A549 (cell line): ENCODE measurements at regions not wholly inside any gene's neighbourhood (a gene's known extent, or its start where the extent isn't known, plus 50 kb on each side); places are given as distances from the start of the nearest gene placed in this dataset.

Experiments
- ATAC-seq, 2 experiments: fragments of 200-7000 bp in 1 of 2; fragments of >200 bp in 1 of 2; cut with Nextera tagmentation in 1 of 2; cut with Tn5 transposase in 1 of 2; 3 replicates each; pipeline versions ENCODE4 v1.8.0 to v1.9.1; 2018 to 2020; ENCODE audit warnings: mild to moderate bottlenecking in 1 of 2, moderate library complexity in 1 of 2
- CTCF ChIA-PET: fragments of 300-600 bp; sonication (Branson Sonifier 250); formaldehyde crosslinking; extraction: SDS; loops from one replicate; lab custom pipeline; 2021; ENCODE audit warnings: antibody characterized with exemption, inconsistent platforms; lab: Yijun Ruan, JAX
- POLR2A ChIA-PET: fragments of 350-600 bp; formaldehyde crosslinking; extraction: SDS; loops from one replicate; lab custom pipeline; 2021; ENCODE audit warnings: antibody characterized with exemption, inconsistent platforms; lab: Yijun Ruan, JAX
- DNase-seq, 2 experiments: peaks; one replicate each; pipeline versions ENCODE4 v3.0.0 to v3.0.0-alpha.2; 2011 to 2016; ENCODE audit warnings: low read depth in 1 of 2, low spot score in 1 of 2
- FAIRE-seq: peaks from 2 replicates; lab custom pipeline; 2011; peaks lifted over from hg19 to GRCh38; lab: Jason Lieb, UNC
- H3K27ac ChIP-seq, 2 experiments: fragments of >200 bp; sonication (Bioruptor Twin); formaldehyde crosslinking; 3 replicates each; pipeline ENCODE4 v1.5.1; 2016 to 2017
- H3K4me1 ChIP-seq: fragments of >200 bp; sonication (Bioruptor Twin); formaldehyde crosslinking; 3 replicates; pipeline ENCODE4 v1.6.1; 2016
- H3K4me2 ChIP-seq: fragments of >200 bp; sonication (Bioruptor Twin); formaldehyde crosslinking; 3 replicates; pipeline ENCODE4 v1.6.1; 2016
- H3K4me3 ChIP-seq: fragments of >200 bp; sonication (Bioruptor Twin); formaldehyde crosslinking; 3 replicates; pipeline ENCODE4 v1.5.1; 2016
- H3K9me3 ChIP-seq: fragments of >200 bp; sonication (Bioruptor Twin); formaldehyde crosslinking; 3 replicates; pipeline ENCODE4 v1.6.1; 2016
- CBX8 ChIP-seq: fragments of 200-600 bp; sonication (generic); IDR thresholded peaks from 2 replicates; pipeline ENCODE4 v1.6.1; 2016
- CEBPB ChIP-seq, 2 experiments: fragments of >200 bp in 1 of 2; sonication (Bioruptor Twin) in 1 of 2; formaldehyde crosslinking in 1 of 2; IDR thresholded peaks; 2 replicates each; pipeline ENCODE4 v1.6.1; 2012 to 2016
- EHF ChIP-seq: fragments of 250-450 bp; sonication (Bioruptor Pico); IDR thresholded peaks from 2 replicates; pipeline ENCODE4 v1.5.0; 2020; ENCODE audit warnings: mild to moderate bottlenecking
- HEYL ChIP-seq: fragments of 250-450 bp; sonication (Bioruptor Pico); IDR thresholded peaks from 2 replicates; pipeline ENCODE4 v1.8.0; 2021; ENCODE audit warnings: mild to moderate bottlenecking, moderate library complexity
- HOXA7 ChIP-seq: fragments of 250-450 bp; sonication (Bioruptor Pico); IDR thresholded peaks from 2 replicates; pipeline ENCODE4 v1.5.0; 2020; ENCODE audit warnings: mild to moderate bottlenecking, moderate library complexity
- HOXB13 ChIP-seq: fragments of 250-450 bp; sonication (Bioruptor Pico); IDR thresholded peaks from 2 replicates; pipeline ENCODE4 v1.5.0; 2020; ENCODE audit warnings: low read depth, mild to moderate bottlenecking, moderate library complexity
- HOXB5 ChIP-seq: fragments of 250-450 bp; sonication (Bioruptor Pico); IDR thresholded peaks from 2 replicates; pipeline ENCODE4 v1.5.0; 2020; ENCODE audit warnings: mild to moderate bottlenecking, moderate library complexity
- MAFK ChIP-seq: fragments of 450-650 bp; IDR thresholded peaks from 2 replicates; pipeline ENCODE4 v1.6.1; 2014; ENCODE audit not compliant: partially characterized antibody
- MYC ChIP-seq: IDR thresholded peaks from 2 replicates; pipeline ENCODE4 v1.6.1; 2012; ENCODE audit warnings: mild to moderate bottlenecking, inconsistent platforms, low read length, improper control_type of control experiment, borderline replicate concordance
- NFE2L2 ChIP-seq: fragments of 150-350 bp; conservative IDR thresholded peaks from 2 replicates; pipeline ENCODE4 v1.6.1; 2014; ENCODE audit warnings: low read length
- POLR2A ChIP-seq: IDR thresholded peaks from 2 replicates; pipeline ENCODE4 v1.6.1; 2012; ENCODE audit warnings: mild to moderate bottlenecking, low read length
- RCOR1 ChIP-seq: fragments of 150-350 bp; IDR thresholded peaks from 2 replicates; pipeline ENCODE4 v1.6.1; 2014; ENCODE audit warnings: antibody characterized with exemption, low read length, low read depth
- RNF2 ChIP-seq: fragments of 200-600 bp; sonication (generic); IDR thresholded peaks from 2 replicates; pipeline ENCODE4 v1.6.1; 2016; ENCODE audit warnings: low read depth, mild to moderate bottlenecking, antibody characterized with exemption, moderate library complexity, borderline replicate concordance
- TFCP2L1 ChIP-seq: fragments of 250-450 bp; sonication (Bioruptor Pico); IDR thresholded peaks from 2 replicates; pipeline ENCODE4 v1.5.0; 2021; ENCODE audit warnings: mild to moderate bottlenecking
- ZNF302 ChIP-seq: fragments of 250-450 bp; sonication (Bioruptor Pico); IDR thresholded peaks from 2 replicates; pipeline ENCODE4 v1.9.0; 2021; ENCODE audit warnings: inconsistent platforms, mild to moderate bottlenecking, moderate library complexity
- WGBS: methylation state at CpG from one replicate; pipeline ENCODE4 v1.1.6; 2017; ENCODE audit errors: missing lambda C conversion rate; 5-methylcytosine and 5-hydroxymethylcytosine counted together
- TF ChIP-seq, protein P1 (sequence below): IDR thresholded peaks from 2 replicates; pipeline ENCODE4 v1.6.1; 2012
- TF ChIP-seq, protein P2 (sequence below): fragments of 250-450 bp; sonication (Bioruptor Pico); IDR thresholded peaks from 2 replicates; pipeline ENCODE4 v1.5.0; 2021; ENCODE audit warnings: mild to moderate bottlenecking, moderate library complexity, borderline replicate concordance
- TF ChIP-seq, protein P3 (sequence below): fragments of >200 bp; sonication (Bioruptor Twin); formaldehyde crosslinking; IDR thresholded peaks from 3 replicates; pipeline ENCODE4 v1.6.1; 2016
- TF ChIP-seq, protein P4 (sequence below): fragments of 450-650 bp; IDR thresholded peaks from 2 replicates; pipeline ENCODE4 v1.6.1; 2014; ENCODE audit warnings: antibody characterized with exemption
- TF ChIP-seq, protein P5 (sequence below): fragments of 150-350 bp; IDR thresholded peaks from 2 replicates; pipeline ENCODE4 v1.6.1; 2014; ENCODE audit warnings: low read depth, mild to moderate bottlenecking, low read length

DNA sequence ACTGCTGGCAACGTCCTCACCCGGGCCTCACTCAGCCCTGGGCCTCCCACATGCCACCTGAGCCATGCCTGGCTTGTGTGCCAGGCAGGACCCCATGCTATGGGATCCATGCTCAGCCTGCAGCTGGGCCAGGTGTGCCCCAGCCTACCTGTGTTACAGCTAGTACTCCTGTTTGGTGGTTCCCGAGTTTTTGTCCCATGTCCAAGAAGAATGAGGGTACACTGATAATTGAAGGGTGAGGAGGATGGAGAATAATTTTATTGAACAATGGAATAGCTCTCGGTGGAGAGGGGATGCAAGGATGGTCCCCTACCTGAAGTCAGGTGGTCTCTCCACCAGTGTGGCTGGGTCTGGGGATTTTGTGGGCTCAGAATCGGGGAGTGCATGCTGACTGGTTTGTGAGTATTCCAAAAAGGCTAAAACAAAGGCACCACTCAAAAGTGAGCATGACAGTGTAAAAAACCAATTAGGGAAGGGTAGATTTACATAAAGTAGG is 137.9 kb downstream of the TNFSF18 start:
- CTCF ChIA-PET = no interaction called here
- no peak overlapping the region for H3K4me3 ChIP-seq
- FAIRE-seq = no peak
- no peak for TF ChIP-seq RNF2
- TF ChIP-seq RCOR1 = no peak
- TF ChIP-seq, protein P1, sequence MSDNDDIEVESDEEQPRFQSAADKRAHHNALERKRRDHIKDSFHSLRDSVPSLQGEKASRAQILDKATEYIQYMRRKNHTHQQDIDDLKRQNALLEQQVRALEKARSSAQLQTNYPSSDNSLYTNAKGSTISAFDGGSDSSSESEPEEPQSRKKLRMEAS = no peak
- no peak for TF ChIP-seq MYC
- TF ChIP-seq, protein P2, sequence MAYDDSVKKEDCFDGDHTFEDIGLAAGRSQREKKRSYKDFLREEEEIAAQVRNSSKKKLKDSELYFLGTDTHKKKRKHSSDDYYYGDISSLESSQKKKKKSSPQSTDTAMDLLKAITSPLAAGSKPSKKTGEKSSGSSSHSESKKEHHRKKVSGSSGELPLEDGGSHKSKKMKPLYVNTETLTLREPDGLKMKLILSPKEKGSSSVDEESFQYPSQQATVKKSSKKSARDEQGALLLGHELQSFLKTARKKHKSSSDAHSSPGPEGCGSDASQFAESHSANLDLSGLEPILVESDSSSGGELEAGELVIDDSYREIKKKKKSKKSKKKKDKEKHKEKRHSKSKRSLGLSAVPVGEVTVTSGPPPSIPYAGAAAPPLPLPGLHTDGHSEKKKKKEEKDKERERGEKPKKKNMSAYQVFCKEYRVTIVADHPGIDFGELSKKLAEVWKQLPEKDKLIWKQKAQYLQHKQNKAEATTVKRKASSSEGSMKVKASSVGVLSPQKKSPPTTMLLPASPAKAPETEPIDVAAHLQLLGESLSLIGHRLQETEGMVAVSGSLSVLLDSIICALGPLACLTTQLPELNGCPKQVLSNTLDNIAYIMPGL = no peak
- no peak for TF ChIP-seq HEYL
- no peak for TF ChIP-seq HOXA7 (CRISPR knock-in tag)
- no peak for TF ChIP-seq HOXB13 (CRISPR knock-in tag)
- TF ChIP-seq, protein P3, sequence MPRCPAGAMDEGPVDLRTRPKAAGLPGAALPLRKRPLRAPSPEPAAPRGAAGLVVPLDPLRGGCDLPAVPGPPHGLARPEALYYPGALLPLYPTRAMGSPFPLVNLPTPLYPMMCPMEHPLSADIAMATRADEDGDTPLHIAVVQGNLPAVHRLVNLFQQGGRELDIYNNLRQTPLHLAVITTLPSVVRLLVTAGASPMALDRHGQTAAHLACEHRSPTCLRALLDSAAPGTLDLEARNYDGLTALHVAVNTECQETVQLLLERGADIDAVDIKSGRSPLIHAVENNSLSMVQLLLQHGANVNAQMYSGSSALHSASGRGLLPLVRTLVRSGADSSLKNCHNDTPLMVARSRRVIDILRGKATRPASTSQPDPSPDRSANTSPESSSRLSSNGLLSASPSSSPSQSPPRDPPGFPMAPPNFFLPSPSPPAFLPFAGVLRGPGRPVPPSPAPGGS = no peak
- no peak for TF ChIP-seq NFE2L2
- TF ChIP-seq, protein P4, sequence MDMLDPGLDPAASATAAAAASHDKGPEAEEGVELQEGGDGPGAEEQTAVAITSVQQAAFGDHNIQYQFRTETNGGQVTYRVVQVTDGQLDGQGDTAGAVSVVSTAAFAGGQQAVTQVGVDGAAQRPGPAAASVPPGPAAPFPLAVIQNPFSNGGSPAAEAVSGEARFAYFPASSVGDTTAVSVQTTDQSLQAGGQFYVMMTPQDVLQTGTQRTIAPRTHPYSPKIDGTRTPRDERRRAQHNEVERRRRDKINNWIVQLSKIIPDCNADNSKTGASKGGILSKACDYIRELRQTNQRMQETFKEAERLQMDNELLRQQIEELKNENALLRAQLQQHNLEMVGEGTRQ = no peak
- TF ChIP-seq, protein P5, sequence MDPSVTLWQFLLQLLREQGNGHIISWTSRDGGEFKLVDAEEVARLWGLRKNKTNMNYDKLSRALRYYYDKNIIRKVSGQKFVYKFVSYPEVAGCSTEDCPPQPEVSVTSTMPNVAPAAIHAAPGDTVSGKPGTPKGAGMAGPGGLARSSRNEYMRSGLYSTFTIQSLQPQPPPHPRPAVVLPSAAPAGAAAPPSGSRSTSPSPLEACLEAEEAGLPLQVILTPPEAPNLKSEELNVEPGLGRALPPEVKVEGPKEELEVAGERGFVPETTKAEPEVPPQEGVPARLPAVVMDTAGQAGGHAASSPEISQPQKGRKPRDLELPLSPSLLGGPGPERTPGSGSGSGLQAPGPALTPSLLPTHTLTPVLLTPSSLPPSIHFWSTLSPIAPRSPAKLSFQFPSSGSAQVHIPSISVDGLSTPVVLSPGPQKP = no peak
- no peak for DNase-seq
- ATAC-seq = no peak
- H3K4me2 ChIP-seq = no peak overlapping the region
- POLR2A ChIA-PET = no interaction called here
- H3K9me3 ChIP-seq = peaks cover 25% of the 10 kb centered on the region
- H3K4me1 ChIP-seq = peaks cover 52% of the 10 kb centered on the region
- WGBS = 86% methylated on average over 3 of the region's 5 CpGs
- no peak overlapping the region for H3K27ac ChIP-seq

DNA sequence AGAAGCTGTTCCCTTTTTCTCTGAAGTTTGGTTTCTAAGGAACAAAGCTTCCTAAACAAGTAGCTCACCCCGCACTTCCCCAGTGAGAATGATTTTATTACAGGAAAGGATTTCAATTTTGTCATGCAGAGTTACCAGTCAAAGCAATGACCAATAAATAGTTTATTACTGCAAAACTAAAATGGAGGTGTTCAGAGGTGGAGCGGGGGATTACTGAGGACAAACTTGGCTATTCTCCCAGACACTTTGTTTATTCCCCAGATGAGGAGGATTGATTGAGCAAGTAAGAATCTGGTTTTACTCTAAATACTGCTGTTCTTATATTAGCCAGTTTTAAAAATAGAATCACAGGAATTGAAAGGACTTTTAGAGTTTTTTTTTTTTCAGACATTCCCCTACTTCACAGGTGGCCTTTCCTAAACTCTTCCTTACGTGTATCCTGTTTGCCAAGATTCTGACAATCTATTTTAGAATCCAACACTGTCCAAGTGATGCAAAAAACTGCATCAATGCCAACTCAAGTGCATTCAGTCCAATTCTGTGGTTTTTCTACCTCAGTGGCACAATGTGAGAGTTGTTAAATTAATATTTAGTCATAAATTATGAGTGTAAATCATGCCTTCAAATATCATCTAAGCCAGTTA is 136.1 kb downstream of the TNFSF18 start:
- WGBS = 79% methylated on average over 3 of the region's 3 CpGs
- H3K9me3 ChIP-seq = peaks cover 20% of the 10 kb centered on the region; the same call in 2 of the 3 replicates
- H3K4me3 ChIP-seq = no peak overlapping the region
- ChIA-PET POLR2A (no interaction called here), CTCF (interaction anchor here (1.1 kb wide), 1 partner anchor 29 kb away, joined by 3 read pairs; no protein-coding TSS in a partner anchor)
- no peak for ATAC-seq
- FAIRE-seq = no peak
- H3K4me1 ChIP-seq = peaks cover 57% of the 10 kb centered on the region
- DNase-seq = no peak
- H3K27ac ChIP-seq = peak overlapping the region; percentile 8 to 44; a peak in 3 of 6 replicates
- peak overlapping the region; percentile 18; the same call in 1 of the 3 replicates for H3K4me2 ChIP-seq
- 0 out of 4 replicates have a peak, but pooled peaks of 1 of the 2 experiments have one; percentile 17 for TF ChIP-seq CEBPB (IDR thresholded peaks at IDR 0.05)
- TF ChIP-seq TFCP2L1 (CRISPR knock-in tag) = no peak

DNA sequence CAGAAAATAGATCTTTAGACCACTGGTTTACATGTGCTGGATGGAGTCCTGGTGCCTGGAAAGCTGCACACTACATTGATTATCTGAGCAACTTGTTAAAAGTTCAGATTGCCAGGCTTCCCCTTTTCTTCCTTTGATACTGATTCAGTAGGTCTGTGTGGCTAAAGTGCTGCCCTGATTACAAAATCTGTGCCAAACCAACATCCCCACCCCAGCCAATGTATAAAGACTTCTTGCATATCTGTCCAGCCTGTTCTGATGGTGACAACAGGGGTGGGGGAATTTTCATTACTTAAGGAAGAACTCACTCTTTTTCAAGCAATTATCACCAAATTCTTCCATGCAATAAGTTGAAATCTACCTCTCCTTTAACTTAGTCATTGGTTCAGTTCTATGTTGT is 135.5 kb downstream of the TNFSF18 start:
- no peak for ATAC-seq
- Histone ChIP-seq H3K9me3 (peaks cover 20% of the 10 kb centered on the region; the same call in 2 of the 3 replicates), H3K4me1 (peaks cover 53% of the 10 kb centered on the region), H3K27ac (peak overlapping the region; percentile 5 to 8; a peak in 3 of 6 replicates), H3K4me2 (no peak overlapping the region), H3K4me3 (no peak overlapping the region)
- TF ChIP-seq, protein P2 = no peak
- TF ChIP-seq POLR2A = no peak
- TF ChIP-seq, protein P3 = no peak
- no peak for TF ChIP-seq ZNF302 (CRISPR knock-in tag)
- TF ChIP-seq EHF (CRISPR knock-in tag) = no peak
- no peak for TF ChIP-seq CBX8
- no peak for TF ChIP-seq HOXB5
- TF ChIP-seq MAFK = no peak
- ChIA-PET POLR2A (no interaction called here), CTCF (no interaction called here)
- DNase-seq = no peak
- FAIRE-seq = no peak
